ENCODE measurements at regions not wholly inside any gene's neighbourhood (a gene's known extent, or its start where the extent isn't known, plus 50 kb on each side); places are given as distances from the start of the nearest gene placed in this dataset.

GRCh38 chr14:105879503-105879866 is 353.1 kb downstream of the TMEM121 start:
- Histone ChIP-seq H3K27me3 (replicated peaks in 1 of 4; ENCODE audit: control insufficient read depth in 3 of 4, extremely low read depth in 1 of 4, insufficient read depth in 3 of 4, low read length in 3 of 4) (no peaks in the 10 kb centered on the region), H2BK20ac (ENCODE audit: low read length) (no peak overlapping the region), H3K79me2 (ENCODE audit: control insufficient read depth in 1 of 2, insufficient read depth in 2 of 2, low read length in 2 of 2) (no peaks in the 10 kb centered on the region), H4K91ac (replicated peaks; ENCODE audit: insufficient read length, low read length) (no peak overlapping the region), H3K79me1 (ENCODE audit: low read depth, low read length) (no peaks in the 10 kb centered on the region), H3K18ac (ENCODE audit: extremely low read depth, low read length) (no peak overlapping the region), H4K5ac (ENCODE audit: insufficient read length, low read depth, low read length) (no peak overlapping the region), H4K8ac (ENCODE audit: extremely low read depth, insufficient read depth, low read length) (no peak overlapping the region), H2BK15ac (ENCODE audit: low read length) (no peak overlapping the region), H3K4ac (replicated peaks; ENCODE audit: insufficient read length, low read depth, low read length) (no peak overlapping the region), H3K23ac (ENCODE audit: insufficient read length) (no peak overlapping the region), H3K9ac (replicated peaks in 1 of 4; ENCODE audit: extremely low read depth in 1 of 4, low read depth in 3 of 4, low read length in 3 of 4) (no peak overlapping the region), H3K23me2 (ENCODE audit: low read depth, low read length) (no peaks in the 10 kb centered on the region), H2AFZ (ENCODE audit: low read length) (no peak overlapping the region), H3K4me1 (replicated peaks in 1 of 4; ENCODE audit: control insufficient read depth in 3 of 4, insufficient read depth in 4 of 4, low read length in 3 of 4) (no peaks in the 10 kb centered on the region), H3K27ac (ENCODE audit: low read depth, low read length) (no peak overlapping the region), H3K4me3 (ENCODE audit: extremely low read depth in 1 of 4, insufficient read depth in 2 of 4, low read depth in 3 of 4, low read length in 4 of 4) (no peak overlapping the region), H2BK120ac (replicated peaks; ENCODE audit: low read depth, low read length) (no peak overlapping the region), H3K36me3 (ENCODE audit: control insufficient read depth in 2 of 4, insufficient read depth in 4 of 4, low read length in 3 of 4) (no peaks in the 10 kb centered on the region), H3K9me3 (ENCODE audit: insufficient read depth in 2 of 2, low read depth in 1 of 2, low read length in 1 of 2) (peaks cover 51 to 95% of the 10 kb centered on the region in 2 experiments), H2BK12ac (ENCODE audit: low read depth, low read length) (no peak overlapping the region), H3K4me2 (ENCODE audit: insufficient read depth in 1 of 2, low read depth in 2 of 2, low read length in 2 of 2) (no peak overlapping the region), H2BK5ac (ENCODE audit: low read depth, low read length) (no peak overlapping the region), H3K56ac (replicated peaks; ENCODE audit: insufficient read length, low read depth, low read length) (no peak overlapping the region), H4K20me1 (replicated peaks in 1 of 2; ENCODE audit: control insufficient read depth in 1 of 2, insufficient read depth in 2 of 2, low read length in 2 of 2) (no peaks in the 10 kb centered on the region), H3K14ac (ENCODE audit: insufficient read length) (no peak overlapping the region), H2AK5ac (ENCODE audit: low read depth, low read length) (no peak overlapping the region)
- FAIRE-seq (no peak), DNase-seq (ENCODE audit: low read depth in 1 of 2, low spot score in 2 of 2) (no peak)
- CTCF ChIA-PET (ENCODE audit: partially characterized antibody) = no interaction called here
- 78% methylated on average over 5 of the region's 7 CpGs; no CpG with 5 or more reads in 1 of the 2 experiments for WGBS, 2 experiments (ENCODE audit: extremely low coverage in 1 of 2, insufficient coverage in 1 of 2, insufficient read length in 1 of 2, insufficient replicate concordance in 2 of 2, low coverage in 1 of 2, low lambda C conversion rate in 2 of 2, missing lambda C conversion rate in 1 of 2)
- TF ChIP-seq RAD21 (IDR thresholded peaks at IDR 0.05 in 1 of 2, conservative IDR thresholded peaks at IDR 0.05 in 1 of 2; ENCODE audit: low read depth in 2 of 2, low read length in 2 of 2) (no peak), CREB1 (IDR thresholded peaks at IDR 0.05) (no peak), TBP (IDR thresholded peaks at IDR 0.05; ENCODE audit: low read depth, low read length) (no peak), SIX5 (IDR thresholded peaks at IDR 0.05; ENCODE audit: low read depth, low read length) (no peak), FOSL1 (IDR thresholded peaks at IDR 0.05; ENCODE audit: insufficient read depth, low read depth, low read length) (no peak), CBX5 (IDR thresholded peaks at IDR 0.05; ENCODE audit: low read depth, low read length) (no peak)
- POLR2A ChIA-PET (ENCODE audit: partially characterized antibody) = no interaction called here

Data from H1 (cell line).